Fibroblast of the aortic adventitia (primary cell): ENCODE measurements at regions not wholly inside any gene's neighbourhood (a gene's known extent, or its start where the extent isn't known, plus 50 kb on each side); places are given as distances from the start of the nearest gene placed in this dataset.

Source experiments
- DNase-seq: peaks from one replicate; pipeline ENCODE4 v3.0.0-alpha.2; 2010; ENCODE audit warnings: low read depth
- H3K4me3 ChIP-seq: 2 replicates; pipeline ENCODE4 v1.5.1; 2011; ENCODE audit warnings: low read depth, mild to moderate bottlenecking, control low read depth, low read length, moderate library complexity
- CTCF ChIP-seq: IDR thresholded peaks from 2 replicates; pipeline ENCODE4 v1.5.1; 2011; ENCODE audit warnings: mild to moderate bottlenecking, low read length, control low read depth, inconsistent platforms; ENCODE audit not compliant: insufficient read depth

GRCh38 chr12:67750513-67751183 lies 102.1 kb downstream of the DYRK2 start:
- TF ChIP-seq CTCF, result no peak
- no peak overlapping the region for H3K4me3 ChIP-seq
- DNase-seq, result no peak

DNA sequence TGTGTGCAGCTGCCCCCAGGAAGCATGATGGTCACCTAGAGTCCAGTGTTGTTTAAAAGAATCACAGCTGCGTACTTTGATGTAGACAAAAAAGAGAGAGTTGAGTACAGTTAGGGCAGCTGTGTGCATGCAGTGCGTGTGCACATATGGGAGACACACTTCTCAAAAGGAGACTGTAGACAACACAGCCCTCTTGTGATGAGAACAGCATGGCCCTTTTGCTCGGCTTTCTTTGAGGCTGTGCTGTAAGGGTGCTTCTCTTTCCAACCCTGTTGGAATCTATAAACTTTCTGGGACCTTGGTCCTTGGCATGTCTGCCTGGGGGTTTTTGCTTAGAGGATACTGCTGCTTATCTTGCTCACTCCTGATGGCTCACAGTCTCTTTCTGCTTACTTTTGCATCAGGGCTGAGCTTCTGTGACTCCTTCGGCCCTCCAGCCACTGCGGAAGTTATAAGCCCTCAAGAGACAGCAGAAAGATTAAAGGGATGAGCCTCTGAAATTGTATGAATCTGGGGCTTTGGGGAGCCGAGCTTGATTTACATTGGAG lies 102.9 kb downstream of the DYRK2 start:
- no peak for TF ChIP-seq CTCF
- no peak for DNase-seq
- H3K4me3 ChIP-seq, result no peak overlapping the region

DNA sequence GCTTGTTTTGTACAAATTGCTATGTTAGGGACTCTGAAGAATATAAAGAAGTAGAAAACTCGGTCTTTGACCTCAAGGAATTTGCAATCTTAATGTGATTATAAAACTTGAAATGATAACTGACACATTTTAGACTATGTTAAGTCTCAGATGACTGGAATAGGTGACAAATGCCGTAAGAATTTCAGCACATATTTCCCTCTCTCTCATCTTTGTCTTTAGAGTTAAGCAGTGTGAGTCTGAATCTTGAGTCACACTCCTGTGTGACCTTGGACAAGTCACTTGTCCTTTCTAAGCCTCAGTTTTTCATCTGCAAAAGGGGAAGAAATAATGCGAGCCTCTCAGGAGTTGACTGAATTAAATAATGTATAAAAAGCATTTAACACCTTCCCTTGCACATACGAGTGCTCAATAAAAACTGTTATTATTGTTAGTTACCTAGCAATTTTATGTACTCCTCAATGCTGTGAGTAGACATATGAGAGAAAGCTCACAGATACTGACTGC lies 103.7 kb downstream of the DYRK2 start:
- H3K4me3 ChIP-seq, result no peak overlapping the region
- DNase-seq, result no peak
- no peak for TF ChIP-seq CTCF

- H3K4me3 ChIP-seq, result no peak overlapping the region
- no peak for DNase-seq
- no peak for TF ChIP-seq CTCF
Observed at GRCh38 chr12:67754933-67755697, 106.6 kb downstream of the DYRK2 start.

- no peak for TF ChIP-seq CTCF
- no peak for DNase-seq
- H3K4me3 ChIP-seq, result no peak overlapping the region
Observed at GRCh38 chr12:67757651-67758050, 109.1 kb downstream of the DYRK2 start.

- H3K4me3 ChIP-seq, result no peak overlapping the region
- TF ChIP-seq CTCF, result no peak
- no peak for DNase-seq
Observed at GRCh38 chr12:67758119-67758518, 109.6 kb downstream of the DYRK2 start.
